ENCODE measurements at regions not wholly inside any gene's neighbourhood (a gene's known extent, or its start where the extent isn't known, plus 50 kb on each side); places are given as distances from the start of the nearest gene placed in this dataset.

DNA sequence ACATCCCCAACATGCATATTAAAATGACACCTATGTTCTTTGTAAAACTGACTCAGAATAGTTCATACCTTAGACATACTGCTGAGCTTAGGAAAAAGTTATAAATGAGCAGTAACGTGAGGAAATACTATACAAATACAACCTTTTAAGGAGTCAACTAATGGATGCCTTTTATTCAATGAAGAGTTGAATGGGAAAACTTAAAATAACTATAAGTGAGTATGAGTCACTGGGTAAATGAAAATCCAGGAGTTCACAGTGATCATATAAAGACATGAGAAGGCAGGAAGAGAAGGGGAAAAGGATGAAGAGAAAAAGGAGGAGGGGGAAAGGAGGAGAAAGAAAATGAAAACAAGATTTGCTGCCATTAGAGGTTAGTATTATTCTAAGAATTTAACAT is 157.8 kb upstream of the PCDH15 start:
- no peak for DNase-seq (ENCODE audit: low read depth)
- no peak for TF ChIP-seq CTCF (conservative IDR thresholded peaks at IDR 0.05; ENCODE audit: low read length)
- H3K4me3 ChIP-seq (ENCODE audit: low read length): no peak overlapping the region

DNA sequence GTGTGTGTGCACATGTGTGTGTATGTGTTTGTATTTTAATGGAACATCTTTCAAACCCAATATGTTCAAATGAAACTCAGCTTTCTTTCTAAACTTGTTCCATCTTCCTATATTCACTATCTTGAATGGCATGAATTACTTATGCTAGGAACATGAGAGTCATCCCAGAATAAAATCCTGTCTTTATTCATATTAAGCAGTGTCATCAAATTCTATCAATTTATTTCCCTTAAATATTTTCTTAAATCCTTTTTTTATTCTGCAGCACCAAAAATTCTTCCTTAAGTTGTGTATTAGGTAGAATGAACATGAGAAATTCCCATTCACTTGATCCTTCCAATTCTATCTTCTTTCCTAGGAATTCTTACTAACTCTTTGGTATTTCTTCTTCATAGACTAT is 146.6 kb upstream of the PCDH15 start:
- no peak for DNase-seq (ENCODE audit: low read depth)
- H3K4me3 ChIP-seq (ENCODE audit: low read length): no peak overlapping the region
- no peak for TF ChIP-seq CTCF (conservative IDR thresholded peaks at IDR 0.05; ENCODE audit: low read length)

DNA sequence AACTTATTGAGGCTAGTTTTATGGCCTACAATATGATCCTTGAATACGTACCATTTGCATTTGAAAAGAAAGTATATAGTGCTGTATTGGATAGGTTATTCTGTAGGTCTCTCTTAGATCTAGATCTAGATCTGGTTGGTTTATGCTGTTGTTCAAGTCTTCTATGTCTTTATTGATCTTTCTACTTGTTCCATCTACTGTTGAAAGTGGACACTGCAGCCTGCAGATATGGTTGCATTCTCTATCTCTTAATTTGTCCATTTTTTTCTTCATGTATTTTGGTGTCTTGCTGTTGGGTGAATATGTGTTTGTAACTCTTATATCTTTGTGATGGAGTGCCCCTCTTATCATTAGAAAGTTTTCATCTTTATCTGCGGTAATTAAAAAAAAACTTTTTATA is 139.4 kb upstream of the PCDH15 start:
- no peak for TF ChIP-seq CTCF (conservative IDR thresholded peaks at IDR 0.05; ENCODE audit: low read length)
- no peak for DNase-seq (ENCODE audit: low read depth)
- H3K4me3 ChIP-seq (ENCODE audit: low read length): no peak overlapping the region

DNA sequence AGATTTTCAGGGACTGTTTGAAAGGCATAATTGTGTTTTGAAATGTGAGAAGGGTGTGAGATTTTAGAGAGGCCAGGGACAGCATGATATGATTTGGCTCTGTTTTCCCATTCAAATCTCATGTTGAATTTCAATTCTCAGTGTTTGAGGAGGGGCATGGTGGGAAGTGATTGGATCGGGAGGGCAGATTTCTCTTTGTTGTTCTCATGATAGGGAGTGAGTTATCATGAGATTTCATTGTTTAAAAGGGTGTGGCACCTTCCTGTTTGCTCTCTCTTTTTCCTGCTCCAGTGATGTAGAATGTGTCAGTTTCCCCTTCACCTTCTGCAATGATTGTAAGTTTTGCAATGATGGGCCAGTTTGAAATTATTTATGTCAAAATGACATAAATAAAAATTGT is 113.0 kb upstream of the PCDH15 start:
- no peak for DNase-seq (ENCODE audit: low read depth)
- no peak for TF ChIP-seq CTCF (conservative IDR thresholded peaks at IDR 0.05; ENCODE audit: low read length)
- no peak overlapping the region for H3K4me3 ChIP-seq (ENCODE audit: low read length)

DNA sequence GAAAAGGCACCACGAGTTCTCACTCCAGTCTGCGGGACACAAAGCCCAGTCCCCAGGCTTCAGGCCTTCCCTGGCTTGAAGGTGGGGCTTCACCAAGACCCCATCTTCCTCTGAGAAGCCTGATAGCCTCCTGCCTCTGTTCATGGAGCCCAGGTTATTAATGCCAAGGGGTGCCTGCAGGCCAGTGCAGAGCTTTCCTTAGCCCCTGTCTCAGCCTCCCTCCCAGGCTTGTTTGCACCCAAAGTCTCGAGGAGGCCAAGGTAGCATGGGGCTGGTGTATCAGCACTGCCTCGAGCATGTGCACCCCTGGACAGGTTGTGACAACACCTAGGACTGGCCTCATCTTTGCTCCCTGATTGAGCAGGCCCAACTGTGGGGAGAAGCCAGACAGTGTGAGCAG is 108.1 kb upstream of the PCDH15 start:
- no peak for DNase-seq (ENCODE audit: low read depth)
- no peak overlapping the region for H3K4me3 ChIP-seq (ENCODE audit: low read length)
- no peak for TF ChIP-seq CTCF (conservative IDR thresholded peaks at IDR 0.05; ENCODE audit: low read length)

GRCh38 chr10:54908019-54908418 is 107.0 kb upstream of the PCDH15 start:
- no peak for TF ChIP-seq CTCF (conservative IDR thresholded peaks at IDR 0.05; ENCODE audit: low read length)
- H3K4me3 ChIP-seq (ENCODE audit: low read length): no peak overlapping the region

DNA sequence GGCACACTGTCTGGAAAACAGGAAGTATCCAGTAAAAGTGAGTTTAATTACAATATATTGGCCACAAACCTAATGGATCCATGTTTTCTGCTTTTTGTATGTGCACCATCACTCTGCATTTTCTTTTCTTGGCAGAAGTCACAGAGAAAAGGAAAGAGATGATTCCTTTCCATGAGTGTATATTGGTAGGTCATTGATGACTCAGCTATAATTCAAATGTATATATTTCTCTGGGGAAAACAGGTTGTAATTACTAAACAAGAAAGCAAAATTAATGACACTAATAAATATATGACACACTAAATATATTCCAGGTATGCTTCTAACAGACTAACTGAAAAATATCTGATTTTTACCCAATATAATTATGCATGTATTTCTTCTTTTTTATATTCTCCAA is 105.9 kb upstream of the PCDH15 start:
- no peak for DNase-seq (ENCODE audit: low read depth)
- TF ChIP-seq CTCF (conservative IDR thresholded peaks at IDR 0.05; ENCODE audit: low read length): no peak
- H3K4me3 ChIP-seq (ENCODE audit: low read length): no peak overlapping the region

More at GRCh38 chr10:54908019-54908418, 107.0 kb upstream of the PCDH15 start:
- no peak for DNase-seq (ENCODE audit: low read depth)

Measured in AG10803 (cell line).